AG04449 (cell line): ENCODE measurements at regions not wholly inside any gene's neighbourhood (a gene's known extent, or its start where the extent isn't known, plus 50 kb on each side); places are given as distances from the start of the nearest gene placed in this dataset.

ENCODE experiments used
- CTCF ChIA-PET: fragments of 350-600 bp; formaldehyde crosslinking; extraction: SDS; loops from one replicate; lab custom pipeline; 2021; ENCODE audit warnings: antibody characterized with exemption; lab: Yijun Ruan, JAX
- POLR2A ChIA-PET: fragments of 400-600, 350-600 bp; formaldehyde crosslinking; extraction: SDS; loops from one replicate; lab custom pipeline; 2020; ENCODE audit warnings: antibody characterized with exemption, inconsistent platforms; lab: Yijun Ruan, JAX
- DNase-seq: peaks from one replicate; pipeline ENCODE4 v3.0.0-alpha.2; 2010; ENCODE audit warnings: low read depth, low spot score
- H3K4me3 ChIP-seq: 2 replicates; pipeline ENCODE4 v1.5.1; 2011; ENCODE audit warnings: low read depth, mild to moderate bottlenecking, control low read depth, low read length
- CTCF ChIP-seq: IDR thresholded peaks from one replicate; pipeline ENCODE4 v1.5.1; 2011; ENCODE audit warnings: mild to moderate bottlenecking, moderate library complexity, low read length, control low read depth, inconsistent platforms; ENCODE audit not compliant: insufficient read depth; ENCODE audit errors: missing control alignments

GRCh38 chr6:122005661-122006060 is 393.8 kb upstream of the HSF2 start:
- H3K4me3 ChIP-seq = no peak overlapping the region
- CTCF ChIA-PET = no interaction called here
- no peak for DNase-seq
- TF ChIP-seq CTCF = no peak
- POLR2A ChIA-PET = no interaction called here

DNA sequence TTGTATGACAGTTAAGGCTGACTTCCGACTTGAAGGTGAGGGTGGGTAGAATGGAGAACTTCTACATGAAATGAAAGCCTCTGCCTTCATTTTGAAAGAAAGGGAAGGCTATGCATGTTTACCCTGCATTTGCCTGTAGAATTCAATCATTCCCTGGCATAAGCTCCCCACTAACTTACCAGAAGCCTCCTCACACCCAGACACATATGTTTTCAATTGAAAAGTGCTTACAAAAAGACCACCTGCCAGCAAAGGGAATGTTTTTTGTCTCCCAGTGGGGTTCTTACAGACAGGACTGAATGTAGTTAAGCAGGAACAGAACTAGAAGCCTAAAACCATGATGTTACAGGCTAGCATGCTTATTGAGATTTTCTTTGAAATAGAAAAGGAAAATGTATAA is 392.1 kb upstream of the HSF2 start:
- CTCF ChIA-PET = no interaction called here
- DNase-seq = no peak
- H3K4me3 ChIP-seq = no peak overlapping the region
- TF ChIP-seq CTCF = no peak
- POLR2A ChIA-PET = no interaction called here

DNA sequence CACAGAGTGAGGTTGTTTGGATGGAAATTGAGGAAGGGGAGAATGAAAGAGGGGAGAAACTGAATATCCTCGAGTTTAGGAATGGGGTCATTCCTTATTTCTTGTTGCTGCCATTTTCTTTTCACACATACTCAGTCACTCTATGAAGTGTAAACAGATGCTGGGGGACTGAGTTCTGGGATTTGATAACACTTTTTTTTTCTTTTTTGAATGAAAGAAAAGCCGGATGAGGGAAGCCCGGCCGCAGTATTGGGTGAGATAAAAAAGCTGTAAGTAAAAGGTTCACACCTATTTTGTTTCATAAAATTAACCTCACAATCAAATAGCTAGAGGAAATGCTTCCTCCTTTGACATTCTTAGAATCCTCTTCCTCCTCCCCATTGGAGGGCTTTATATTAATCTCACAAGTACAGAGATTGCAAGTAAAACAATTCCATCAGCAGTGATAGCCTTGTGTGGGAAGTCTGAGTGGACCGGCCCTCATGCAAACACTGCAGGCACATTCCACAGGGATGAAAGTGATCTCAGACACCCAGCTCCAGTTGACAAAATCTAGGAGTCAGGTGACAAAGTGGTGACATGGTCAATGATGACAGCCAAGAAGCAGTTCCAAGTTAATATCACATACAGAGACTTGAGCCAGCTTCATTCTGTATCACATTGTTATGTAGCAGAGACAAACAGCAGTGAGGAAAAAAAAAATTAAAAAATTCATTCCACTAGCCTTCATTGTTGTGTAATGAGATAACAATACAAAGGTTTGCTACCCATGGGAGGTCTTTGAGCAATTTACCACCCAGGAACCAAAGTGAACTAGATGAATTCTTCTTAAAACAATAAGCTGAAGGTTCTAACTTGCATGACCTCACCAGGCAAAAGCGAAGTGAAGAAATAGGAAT is 391.1 kb upstream of the HSF2 start:
- no peak for TF ChIP-seq CTCF
- CTCF ChIA-PET = no interaction called here
- POLR2A ChIA-PET = no interaction called here
- no peak overlapping the region for H3K4me3 ChIP-seq
- DNase-seq = no peak

DNA sequence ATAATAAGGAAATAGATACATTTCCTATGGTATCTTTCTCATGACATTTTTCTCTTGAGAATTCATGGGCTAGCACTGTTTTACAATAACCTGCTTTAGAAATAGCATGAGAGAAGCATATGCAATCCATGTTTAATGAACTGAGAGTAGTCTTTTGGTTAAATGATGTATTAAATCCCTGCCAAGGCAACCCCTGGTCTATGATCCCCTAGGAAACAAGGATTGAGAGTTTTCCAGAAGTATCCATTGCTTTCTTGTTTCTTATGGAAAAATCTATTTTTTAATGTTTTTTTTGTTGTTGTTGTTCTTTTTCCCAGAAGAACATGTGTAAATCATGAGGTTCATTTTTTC is 390.5 kb upstream of the HSF2 start:
- H3K4me3 ChIP-seq = no peak overlapping the region
- ChIA-PET POLR2A (no interaction called here), CTCF (no interaction called here)
- no peak for DNase-seq
- TF ChIP-seq CTCF = no peak

GRCh38 chr6:122012578-122012977 is 386.9 kb upstream of the HSF2 start:
- no peak for TF ChIP-seq CTCF
- no peak for DNase-seq
- CTCF ChIA-PET = interaction anchor here (0.7 kb wide), 1 partner anchor 50 kb away, joined by 3 read pairs; no protein-coding TSS in a partner anchor
- no peak overlapping the region for H3K4me3 ChIP-seq
- POLR2A ChIA-PET = no interaction called here

DNA sequence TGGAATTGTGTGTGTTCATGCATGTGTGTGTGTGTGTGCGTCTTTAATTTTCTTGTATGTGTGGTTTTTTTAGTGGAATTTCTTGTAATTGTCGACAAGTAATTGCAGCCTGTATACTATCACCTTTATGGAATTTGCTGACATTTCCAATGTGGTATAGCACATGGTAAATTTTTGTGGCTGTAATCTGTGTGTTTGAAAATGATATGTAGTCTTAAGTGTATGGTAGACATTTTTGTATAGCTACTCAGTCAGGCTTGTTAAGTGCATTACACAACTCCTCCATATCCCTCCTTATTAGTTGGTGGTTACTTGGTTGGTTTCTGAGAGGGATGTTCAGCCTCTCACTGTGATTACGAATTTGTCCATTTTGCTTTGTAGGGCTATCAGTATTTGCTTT is 384.5 kb upstream of the HSF2 start:
- peak; percentile 90 for DNase-seq
- ChIA-PET POLR2A (interaction anchor here (0.5 to 0.6 kb wide), 2 partner anchors 183 to 578 kb away, joined by 3 read pairs; no protein-coding TSS in a partner anchor), CTCF (interaction anchor here (1.1 to 1.2 kb wide), 2 partner anchors 19 to 47 kb away, joined by 3 to 5 read pairs; no protein-coding TSS in a partner anchor)
- no peak overlapping the region for H3K4me3 ChIP-seq
- TF ChIP-seq CTCF = no peak
